Adrenal gland (tissue), 5 donors: ENCODE measurements at regions not wholly inside any gene's neighbourhood (a gene's known extent, or its start where the extent isn't known, plus 50 kb on each side); places are given as distances from the start of the nearest gene placed in this dataset.

Experiments
- CTCF ChIP-seq, 6 experiments: fragments of 450-650 bp in 4 of 6; fragments of 200-600 bp in 2 of 6; sonication (generic) in 1 of 6; IDR thresholded peaks; 1 replicate in 5 of 6; 2 replicates in 1 of 6; pipeline versions ENCODE4 v1.5.1 to v1.8.0; 2016 to 2021; ENCODE audit warnings: antibody characterized with exemption in 6 of 6, mild to moderate bottlenecking in 2 of 6, moderate library complexity in 1 of 6
- POLR2A ChIP-seq, 2 donors: fragments of 450-650 bp; IDR thresholded peaks; one replicate each; pipeline ENCODE4 v1.6.1; 2017; ENCODE audit warnings: antibody characterized with exemption in 2 of 2, mild to moderate bottlenecking in 2 of 2, moderate library complexity in 1 of 2
- donor health status: DM: no; HTN: no; CAD: no.

GRCh38 chr9:99588747-99589146 lies 232.9 kb upstream of the NR4A3 start:
- TF ChIP-seq CTCF (IDR thresholded peaks at IDR 0.05), result no peak
- no peak for TF ChIP-seq POLR2A (IDR thresholded peaks at IDR 0.05)
